ENCODE measurements at regions not wholly inside any gene's neighbourhood (a gene's known extent, or its start where the extent isn't known, plus 50 kb on each side); places are given as distances from the start of the nearest gene placed in this dataset.

DNA sequence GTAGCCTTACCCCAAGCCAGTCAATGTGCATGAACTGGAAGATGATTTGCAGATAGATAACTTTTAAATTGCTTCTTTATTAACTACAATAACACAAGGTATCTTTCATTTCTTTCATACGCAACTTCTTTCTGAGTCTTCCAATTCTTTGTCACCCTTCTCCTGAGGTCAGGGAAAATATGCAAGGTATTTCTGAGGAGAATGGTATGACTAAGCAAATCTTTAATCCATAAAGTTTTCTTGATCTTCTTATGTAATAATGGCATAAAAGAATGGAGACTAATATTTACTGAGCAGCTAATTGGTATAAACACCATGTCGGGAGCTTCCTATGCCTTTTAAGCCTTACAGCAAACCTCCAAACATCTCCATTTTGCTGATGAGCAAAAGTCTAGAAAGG, 438.9 kb downstream of the KCNJ2 start:
- no peak for DNase-seq

DNA sequence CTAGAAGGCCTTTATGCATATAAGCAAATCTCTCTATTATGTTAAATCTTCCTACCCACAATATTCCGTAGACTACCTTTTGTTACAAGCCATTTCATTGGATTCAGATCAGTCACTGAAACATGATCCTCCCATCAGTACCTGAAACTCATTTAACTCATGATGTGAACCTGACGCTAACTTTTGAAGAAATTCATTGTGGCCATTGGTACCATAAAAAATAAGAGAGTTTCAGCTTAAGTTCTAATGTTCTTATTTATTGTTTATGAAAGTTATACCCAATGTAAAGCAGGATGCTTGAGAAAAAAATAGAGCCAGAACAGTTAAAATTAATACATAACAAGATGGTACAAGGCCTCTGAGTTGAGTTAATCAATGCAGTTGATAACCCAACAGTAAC, 439.6 kb downstream of the KCNJ2 start:
- no peak for DNase-seq

DNA sequence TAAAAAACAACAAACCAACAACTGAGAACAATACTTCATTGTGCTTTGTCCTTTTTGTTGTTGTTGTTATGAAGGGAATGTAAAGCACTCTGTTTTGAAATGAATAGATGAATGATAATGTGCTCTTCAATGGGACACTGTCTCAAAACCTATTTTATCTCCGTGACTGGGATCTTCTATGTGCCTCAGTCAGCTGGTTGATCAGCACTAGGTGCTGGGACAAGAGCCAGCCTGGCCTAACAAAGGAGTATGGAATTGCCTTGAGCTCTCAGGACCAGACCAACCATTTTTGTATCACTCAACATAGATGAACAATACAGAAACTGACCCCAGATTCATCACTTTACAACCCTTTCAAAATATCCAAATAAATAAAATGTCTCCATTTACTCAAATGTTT, 440.2 kb downstream of the KCNJ2 start:
- DNase-seq, result no peak

DNA sequence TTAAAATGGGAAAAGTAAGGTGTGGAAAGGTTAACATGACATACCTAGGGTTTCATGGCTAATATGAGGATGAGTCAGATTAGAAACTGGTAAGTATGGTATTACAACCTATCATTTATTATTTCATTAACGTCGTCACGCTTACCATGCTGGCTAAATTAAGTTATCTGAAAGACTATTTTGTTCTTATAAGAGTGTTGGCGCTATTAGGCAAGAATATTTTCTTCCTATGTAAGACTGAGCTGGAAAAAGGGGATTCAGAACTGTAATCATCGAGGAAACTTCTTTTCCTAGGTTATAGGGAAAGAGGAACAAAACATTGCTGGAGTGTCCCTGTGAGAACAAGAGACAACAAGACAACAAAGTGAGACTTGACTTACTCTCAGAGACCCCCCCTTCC, 440.8 kb downstream of the KCNJ2 start:
- DNase-seq, result no peak

DNA sequence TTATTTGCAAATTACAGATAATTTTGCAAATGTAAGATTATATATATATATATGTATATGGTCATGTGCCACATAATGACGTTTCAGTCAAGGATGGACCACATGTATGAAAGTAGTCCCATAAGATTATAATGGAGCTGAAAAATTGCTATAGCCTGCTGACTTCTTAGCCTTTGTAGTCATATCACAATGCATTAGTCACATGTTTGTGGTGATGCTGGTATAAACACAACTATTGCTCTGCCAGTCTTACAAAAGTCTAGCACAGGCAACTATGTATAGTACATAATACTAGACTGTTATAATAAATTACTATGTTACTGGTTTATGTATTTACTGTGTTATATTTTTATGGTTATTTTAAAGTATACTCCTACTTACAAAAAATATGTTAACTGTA, 444.3 kb downstream of the KCNJ2 start:
- no peak for DNase-seq

DNA sequence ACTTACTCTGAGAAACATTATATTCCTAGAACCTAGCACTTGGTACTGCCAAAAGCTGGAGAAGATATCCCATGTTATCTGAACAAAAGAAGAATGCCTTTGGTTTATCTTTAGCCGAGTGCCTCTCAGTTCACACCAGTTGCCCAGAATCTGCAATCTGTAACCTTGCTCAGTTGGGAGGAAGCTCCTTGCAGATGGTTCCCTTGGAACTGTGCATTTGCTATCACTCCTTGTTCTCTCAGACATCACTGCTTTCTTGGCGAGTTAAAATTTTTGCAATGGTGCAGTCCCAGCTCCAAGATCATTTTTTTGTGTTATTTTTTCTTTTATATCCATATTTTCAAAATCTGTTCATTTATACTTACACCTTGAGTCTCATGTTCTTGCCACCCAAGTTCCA, 446.5 kb downstream of the KCNJ2 start:
- DNase-seq, result no peak

DNA sequence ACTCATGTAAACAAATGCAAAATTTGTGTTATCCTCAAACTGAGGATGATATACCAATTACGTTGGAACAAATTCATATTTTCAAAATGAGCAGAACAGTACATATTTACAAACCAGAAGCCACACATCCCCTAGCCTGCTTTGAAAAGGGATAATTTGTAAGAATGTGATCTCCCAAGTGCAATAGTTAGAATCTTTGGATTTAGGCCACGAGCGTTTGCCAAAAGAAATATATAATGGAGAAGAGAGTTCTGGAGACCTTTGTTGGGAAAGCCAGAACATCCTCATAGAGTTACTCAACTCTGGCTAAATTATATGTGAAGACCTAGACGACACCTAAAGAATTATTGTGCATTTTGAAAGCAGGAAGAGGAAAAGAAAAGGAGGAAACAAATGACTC, 449.3 kb downstream of the KCNJ2 start:
- no peak for DNase-seq

DNA sequence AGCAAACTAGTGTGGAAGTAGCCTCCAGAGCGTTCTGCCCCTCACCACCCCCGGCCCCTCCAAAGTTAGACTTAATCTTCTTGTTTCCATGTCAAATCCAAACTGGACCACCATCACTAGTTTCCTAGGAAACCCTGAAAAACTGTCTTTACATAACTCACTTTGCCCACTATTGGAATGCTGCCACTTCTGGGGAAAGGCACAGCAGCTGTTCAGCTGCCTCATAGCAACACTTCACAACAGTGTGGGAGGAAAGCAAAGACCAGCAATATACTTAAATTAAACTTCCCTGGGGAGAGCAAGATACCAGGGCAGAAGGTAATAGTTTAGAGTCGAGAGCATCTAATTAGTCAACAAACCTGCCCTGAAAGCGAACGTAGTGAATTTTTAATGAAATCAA, 452.2 kb downstream of the KCNJ2 start:
- no peak for DNase-seq

DNA sequence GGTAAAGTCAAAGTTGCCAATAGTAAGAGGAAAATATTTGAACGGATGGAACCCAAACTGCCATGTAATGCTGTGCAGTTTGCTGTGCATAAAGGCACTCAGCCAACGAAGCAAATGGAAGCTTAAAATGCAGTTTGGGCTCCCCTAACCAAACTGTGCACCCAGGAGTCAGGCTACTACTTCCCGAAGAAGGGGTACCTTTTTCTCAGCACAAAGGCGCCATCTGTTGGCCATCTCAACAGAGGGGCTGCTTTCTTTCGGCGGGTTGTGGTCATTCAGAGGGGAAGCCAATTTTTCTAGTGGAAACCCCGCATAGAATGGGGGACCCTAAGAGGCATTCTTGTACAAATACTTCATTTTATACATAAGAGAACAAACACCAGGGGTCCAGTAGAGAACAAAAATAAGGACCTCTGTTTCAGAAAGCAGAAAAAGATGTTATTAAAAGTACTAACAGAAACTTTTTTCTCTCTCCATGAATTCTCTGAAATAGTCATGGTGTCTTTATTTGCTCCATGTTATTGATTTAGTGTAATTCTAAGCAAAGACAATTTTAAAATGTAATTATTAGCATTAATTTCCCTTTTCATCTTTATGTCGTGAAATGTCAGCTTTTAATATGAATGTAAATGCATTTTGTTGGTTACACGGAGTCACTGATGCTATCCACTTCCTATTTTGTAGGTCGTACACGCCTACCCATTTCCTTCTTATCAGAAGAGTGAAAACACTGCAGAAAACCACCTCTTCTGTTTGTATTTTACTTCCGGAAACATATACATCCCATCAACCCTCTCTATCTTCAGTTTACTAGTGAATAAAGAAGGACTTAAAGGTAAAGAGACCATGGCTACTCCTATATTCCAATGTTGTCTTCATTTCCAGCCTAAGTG, 453.3 kb downstream of the KCNJ2 start:
- peak; percentile 21 for DNase-seq

DNA sequence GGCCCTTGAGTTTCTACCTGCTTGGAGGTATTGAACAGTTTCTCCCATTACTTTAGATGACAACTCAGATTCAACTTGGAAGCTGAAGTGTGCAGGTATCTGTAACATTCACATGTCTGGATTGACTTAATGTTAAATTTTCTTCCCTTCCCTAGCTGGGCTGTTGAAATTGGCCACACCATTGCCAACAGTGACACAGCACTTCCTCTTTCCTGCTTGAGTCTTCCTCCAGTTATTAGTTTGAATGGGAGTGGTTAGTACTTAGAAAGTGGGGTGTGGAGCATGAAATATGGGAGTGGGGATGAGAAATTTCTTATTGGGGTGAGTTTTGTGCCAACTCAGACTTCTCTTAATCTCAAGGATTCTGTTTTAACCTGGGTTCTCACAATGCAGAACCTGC, 454.9 kb downstream of the KCNJ2 start:
- no peak for DNase-seq

DNA sequence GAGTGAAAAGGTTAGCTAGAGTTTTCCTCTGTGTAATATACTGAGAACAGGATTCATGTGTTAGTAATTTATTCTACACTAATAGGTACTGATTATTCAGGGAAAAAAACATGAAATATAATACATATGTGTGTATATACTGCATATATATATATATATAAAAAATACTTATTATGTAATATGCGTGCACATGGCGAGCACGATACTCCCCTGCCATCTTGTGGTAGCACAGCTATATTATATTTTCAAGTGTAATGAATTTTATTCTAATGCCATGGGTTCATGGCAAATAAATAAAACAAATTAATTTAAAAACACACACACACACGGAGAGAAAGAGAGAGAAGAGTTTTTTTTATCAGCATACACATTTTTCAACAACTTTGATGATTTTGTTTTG, 460.6 kb downstream of the KCNJ2 start:
- DNase-seq, result no peak

DNA sequence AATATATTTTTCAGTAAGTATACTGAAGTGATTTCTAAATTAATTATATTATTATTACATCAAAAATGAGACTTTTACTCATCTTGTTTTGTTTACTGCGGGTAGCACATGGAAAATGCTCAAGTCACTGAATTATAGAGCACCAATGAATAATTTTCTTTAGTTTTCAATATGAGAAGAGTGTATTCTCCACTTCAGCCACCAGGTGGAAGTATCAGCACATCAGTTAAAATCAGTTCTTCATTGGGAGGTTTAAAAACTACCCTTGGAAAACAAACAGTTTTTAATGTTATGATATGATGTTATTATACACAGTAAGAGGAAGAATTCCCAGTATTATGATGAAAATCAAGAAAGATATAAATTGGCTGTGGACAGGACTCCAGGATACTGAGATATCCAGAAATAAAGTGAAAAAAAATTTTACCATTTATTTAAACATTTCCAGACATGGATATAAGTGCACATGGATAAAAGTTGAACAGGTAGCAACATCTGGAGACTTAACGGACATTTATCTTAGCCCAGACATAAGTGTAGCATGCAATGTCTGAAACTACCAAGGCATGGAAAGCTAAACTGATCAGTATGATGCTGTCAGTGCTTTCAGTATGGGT, 467.3 kb downstream of the KCNJ2 start:
- peak; percentile 20 for DNase-seq

DNA sequence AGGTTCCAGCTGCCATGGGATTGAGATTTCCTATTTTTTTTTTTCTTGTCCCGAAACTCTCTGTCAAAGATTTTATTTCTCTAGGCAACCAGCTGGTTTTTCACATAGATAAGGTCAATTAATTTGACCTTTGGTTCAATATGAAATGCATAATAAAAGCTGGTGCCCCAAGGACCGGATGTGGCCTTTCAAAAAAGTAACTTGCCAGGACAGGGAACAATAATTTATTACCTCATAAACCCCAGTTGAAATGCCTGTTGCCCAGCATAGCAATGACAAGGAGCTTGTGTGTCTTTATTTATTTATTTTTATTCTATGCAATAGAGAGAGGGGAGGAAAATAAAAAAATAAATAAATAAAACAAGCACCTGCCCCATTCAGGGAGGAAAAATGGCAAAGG, 472.7 kb downstream of the KCNJ2 start:
- no peak for DNase-seq

DNA sequence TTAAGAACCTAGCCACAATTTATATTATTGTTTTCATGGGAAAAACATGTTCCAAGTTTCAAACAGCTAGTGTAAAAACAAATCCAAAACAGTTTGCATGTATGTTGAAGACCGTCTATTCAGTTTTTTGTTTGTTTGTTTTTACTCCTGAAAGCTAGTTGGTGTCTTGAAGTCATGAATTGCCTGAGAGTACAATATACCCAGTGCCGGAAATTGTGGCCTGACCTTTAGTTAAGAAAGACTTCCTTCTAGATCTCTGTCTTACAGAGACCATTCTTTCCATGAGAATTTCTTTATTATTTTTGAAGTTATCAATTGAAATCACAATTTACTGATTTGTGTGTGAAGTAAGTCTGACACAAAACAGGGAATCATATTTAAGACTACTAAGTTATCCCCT, 474.8 kb downstream of the KCNJ2 start:
- no peak for DNase-seq

DNA sequence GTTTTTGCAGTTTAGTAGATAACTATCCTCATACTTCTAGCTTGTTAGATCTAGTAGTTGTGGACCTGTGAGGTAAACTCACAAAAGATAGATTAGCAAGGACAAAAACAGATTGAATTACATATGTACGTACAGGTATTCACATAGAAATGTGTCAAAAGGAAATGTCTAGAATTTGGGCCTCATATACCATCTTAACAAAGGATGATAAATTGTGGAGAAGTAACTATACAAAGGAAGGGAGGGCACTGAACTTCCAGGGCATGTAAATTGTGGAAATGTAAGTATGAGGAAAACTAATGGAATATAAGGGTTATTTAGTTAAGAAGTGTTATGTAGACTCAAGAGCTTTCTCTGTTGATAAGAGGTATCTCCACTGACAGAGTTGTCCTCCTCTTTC, 477.3 kb downstream of the KCNJ2 start:
- DNase-seq, result no peak

DNA sequence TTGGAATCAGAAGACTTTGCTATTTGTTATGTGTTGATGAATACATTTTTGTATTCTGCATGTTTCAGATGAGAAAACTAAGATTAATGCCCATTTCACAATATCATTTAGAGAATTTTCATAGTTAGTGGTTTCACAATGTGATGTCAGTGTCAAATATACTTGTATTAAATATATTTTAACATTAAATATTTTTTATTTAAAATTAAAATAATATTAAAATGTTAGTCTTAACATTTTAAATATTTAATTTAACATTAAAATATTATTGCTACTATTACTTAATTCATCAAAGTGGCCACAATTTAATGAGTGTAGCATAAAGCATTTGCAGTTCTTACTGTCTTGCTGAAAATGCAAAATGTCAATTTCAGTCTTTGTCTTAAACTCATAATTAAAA, 478.8 kb downstream of the KCNJ2 start:
- DNase-seq, result no peak

DNA sequence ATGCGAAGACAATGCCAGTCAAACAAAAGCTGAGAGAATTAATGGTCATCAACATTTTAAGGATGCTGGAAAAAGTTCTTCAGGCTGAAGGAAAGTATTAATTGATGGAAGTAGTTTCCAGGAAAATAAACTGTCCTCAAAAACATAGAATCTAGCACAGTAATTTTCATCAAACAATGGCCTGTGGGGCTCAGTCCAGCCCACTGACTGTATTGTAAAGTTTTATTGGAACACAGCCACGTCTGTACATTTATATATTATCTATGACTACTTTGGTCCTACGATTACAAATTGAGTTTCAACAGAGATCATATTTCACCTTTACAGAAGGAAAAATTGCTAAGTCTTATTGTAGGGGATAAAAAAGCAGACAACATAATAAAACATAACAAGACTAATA, 484.5 kb downstream of the KCNJ2 start:
- no peak for DNase-seq

DNA sequence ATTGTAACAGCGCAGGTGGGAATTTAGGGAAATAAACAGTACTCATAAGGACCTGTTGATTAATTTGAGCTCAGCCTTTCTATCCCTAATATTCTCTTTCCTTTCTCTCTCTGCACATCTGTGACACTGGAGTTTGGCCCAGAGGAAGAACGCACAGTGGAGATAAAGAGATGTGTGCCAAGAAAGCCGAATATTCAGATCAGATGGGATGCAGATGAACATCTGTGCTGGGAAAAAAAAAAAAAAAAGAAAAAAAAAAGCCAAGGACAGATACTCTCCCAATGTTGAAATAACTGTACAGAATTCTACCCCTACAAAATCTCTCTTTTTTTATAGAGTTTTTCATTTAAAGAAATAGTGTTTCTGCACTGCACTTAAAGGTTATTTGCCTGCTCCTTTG, 485.4 kb downstream of the KCNJ2 start:
- DNase-seq, result peak; percentile 71

DNA sequence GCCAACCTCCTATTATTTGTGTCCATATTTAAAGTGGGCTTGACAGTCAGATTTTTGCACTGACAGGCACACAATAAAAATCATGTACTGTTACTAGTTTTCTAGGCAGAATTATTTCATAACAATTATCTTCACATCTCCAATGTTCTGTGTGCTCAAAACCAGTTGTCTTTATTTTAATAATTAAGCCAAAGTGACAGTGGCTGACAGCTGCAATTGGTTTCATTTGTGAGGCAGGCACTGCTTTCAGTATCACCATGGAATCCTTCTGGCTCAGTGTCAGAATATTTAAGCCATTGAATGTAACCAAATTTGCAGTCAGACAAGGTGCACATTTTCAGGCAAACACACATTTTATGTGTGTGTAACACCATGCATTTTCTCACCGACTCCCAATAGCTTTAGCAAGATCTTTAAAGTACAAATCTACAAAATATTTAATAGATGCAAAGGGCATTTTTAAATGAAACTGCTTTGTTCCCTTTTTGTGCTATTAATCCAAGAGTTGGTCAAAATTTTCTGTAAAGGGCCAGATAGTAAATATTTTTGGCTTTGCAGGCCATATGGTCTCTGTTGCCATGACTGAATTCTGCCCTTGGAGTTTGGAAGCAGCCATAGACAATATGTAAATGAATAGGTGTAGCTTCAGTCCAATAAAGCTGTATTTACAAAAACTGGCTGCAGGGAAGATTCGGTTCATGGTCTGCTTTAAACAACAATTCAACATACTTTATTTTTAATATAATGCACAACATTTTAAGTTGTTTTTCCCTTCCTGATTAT, 486.0 kb downstream of the KCNJ2 start:
- DNase-seq, result peak; percentile 93

DNA sequence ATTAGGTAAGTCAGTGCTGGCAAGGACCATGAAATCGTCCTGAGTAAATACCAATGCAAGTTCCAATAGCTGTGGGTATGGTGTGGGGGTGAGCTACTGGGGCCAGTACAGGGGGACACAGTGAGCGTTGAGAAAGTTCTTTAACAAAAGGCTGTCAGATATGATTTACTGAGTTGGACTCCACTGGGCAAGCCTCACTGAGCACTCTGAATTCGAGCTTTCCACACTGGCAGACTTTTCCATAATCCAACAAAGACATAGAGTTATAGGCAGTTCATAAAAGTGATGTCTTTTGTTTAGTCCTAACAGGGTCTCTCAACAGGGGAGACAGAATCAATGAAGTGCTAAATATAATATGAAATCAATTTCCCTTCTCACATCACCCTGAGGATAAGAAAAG, 489.0 kb downstream of the KCNJ2 start:
- DNase-seq, result no peak

DNA sequence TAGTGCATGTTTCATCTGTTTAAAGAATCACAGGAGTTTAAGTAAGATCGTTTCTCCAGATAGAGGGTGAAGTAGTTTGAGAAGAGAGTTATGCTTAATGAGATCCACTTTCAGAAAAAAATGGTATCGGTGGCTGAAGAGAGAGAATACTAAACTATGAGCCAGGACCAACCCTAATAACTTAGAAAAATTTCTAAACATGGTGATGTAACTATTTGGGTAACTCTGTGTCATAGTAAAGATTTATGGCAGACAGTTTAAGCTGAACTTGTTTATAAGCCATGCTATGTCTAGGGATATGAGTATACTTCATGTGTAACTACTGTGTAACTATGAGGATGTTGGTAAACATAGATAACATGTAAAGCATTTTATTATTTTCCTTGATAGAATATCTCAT, 489.5 kb downstream of the KCNJ2 start:
- DNase-seq, result no peak

DNA sequence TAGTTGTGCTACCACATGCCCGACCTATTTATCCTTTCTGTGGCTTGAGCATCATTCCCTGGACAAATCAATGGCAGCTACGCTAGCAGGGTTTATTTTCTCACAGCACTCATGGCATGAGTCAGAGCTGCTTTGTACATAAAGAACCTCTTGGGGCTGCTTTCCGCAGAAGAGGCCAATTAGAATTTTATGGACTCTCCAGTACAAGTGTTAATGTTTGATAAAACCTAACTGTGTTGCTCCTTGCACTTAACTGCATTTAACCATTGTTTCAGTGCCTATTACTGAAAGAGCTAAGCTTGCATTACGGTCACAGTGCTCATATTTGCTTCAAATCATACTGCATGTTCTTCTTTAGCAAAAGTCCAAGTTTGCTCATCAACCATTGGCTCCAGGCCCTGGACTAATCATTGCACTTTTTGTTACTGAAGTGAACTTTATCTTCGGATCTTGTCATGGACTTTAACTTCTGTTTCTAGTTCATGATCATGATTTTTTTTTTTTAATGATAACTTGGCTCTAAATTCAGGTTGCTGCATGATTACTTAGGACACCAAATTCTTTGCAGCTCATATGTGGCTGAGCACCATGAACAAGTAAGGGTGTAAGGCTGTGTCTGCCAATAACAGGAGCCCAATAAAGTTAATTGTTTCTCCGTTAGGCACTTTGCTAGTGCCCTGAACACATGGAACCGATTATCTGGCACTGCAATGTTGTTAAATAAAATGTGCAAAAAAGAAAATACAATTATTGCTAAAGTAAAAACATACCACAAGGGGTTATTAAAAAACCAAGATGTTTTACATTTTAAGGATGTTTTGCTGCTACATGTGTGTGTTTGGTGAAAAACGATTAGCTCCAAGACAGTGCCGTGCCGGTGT, 492.2 kb downstream of the KCNJ2 start:
- DNase-seq, result no peak
